ENCODE measurements at regions not wholly inside any gene's neighbourhood (a gene's known extent, or its start where the extent isn't known, plus 50 kb on each side); places are given as distances from the start of the nearest gene placed in this dataset.

DNA sequence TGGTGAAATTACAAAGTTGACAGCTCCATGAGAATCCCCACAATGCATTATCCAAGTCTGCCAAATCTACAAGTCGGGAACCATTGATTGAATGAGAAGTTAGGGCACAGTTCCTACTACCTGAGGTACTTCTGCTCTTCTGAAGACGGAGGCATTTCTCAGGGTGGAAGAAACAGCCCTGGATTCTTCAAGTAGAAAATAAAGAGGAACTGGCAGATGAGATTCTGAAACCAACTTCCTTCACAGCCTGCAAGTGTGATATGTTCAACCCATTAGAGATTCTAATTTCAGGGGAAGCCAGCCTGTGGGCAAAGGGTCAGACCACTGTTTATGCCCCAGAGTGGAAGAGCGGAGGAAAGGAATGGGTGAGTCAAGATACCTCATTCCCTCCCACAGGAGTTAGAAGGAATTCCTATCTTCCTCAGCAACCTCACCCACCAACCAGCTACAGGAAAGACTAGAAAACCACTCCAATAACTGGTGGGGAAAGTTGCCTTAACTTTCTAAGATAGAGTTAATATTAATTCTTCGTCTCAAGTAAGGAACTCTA, 50.5 kb upstream of the BMPER start (continued):
- TF ChIP-seq XRCC4 (IDR thresholded peaks at IDR 0.05; ENCODE audit: extremely low read depth, insufficient read depth, insufficient read length) (no peak), NFATC3 (IDR thresholded peaks at IDR 0.05) (no peak)
